MM.1S (cell line): ENCODE measurements at regions not wholly inside any gene's neighbourhood (a gene's known extent, or its start where the extent isn't known, plus 50 kb on each side); places are given as distances from the start of the nearest gene placed in this dataset.

Experiments used
- EZH2 ChIP-seq: fragments of 300-600 bp; sonication (generic); optimal IDR thresholded peaks from 2 replicates; pipeline ENCODE3; 2017; ENCODE audit warnings: low read depth, mild to moderate bottlenecking, antibody characterized with exemption, low read length, mixed read lengths
- EZH2phosphoT487 ChIP-seq: fragments of 300-600 bp; sonication (generic); IDR thresholded peaks from 2 replicates; pipeline ENCODE4 v1.6.1; 2018; ENCODE audit warnings: antibody characterized with exemption, low read length
- TF ChIP-seq, protein P1 (sequence below): fragments of 300-600 bp; sonication (generic); IDR thresholded peaks from 2 replicates; pipeline ENCODE4 v1.5.1; 2016; ENCODE audit warnings: antibody characterized with exemption, low read length, mixed read lengths

DNA sequence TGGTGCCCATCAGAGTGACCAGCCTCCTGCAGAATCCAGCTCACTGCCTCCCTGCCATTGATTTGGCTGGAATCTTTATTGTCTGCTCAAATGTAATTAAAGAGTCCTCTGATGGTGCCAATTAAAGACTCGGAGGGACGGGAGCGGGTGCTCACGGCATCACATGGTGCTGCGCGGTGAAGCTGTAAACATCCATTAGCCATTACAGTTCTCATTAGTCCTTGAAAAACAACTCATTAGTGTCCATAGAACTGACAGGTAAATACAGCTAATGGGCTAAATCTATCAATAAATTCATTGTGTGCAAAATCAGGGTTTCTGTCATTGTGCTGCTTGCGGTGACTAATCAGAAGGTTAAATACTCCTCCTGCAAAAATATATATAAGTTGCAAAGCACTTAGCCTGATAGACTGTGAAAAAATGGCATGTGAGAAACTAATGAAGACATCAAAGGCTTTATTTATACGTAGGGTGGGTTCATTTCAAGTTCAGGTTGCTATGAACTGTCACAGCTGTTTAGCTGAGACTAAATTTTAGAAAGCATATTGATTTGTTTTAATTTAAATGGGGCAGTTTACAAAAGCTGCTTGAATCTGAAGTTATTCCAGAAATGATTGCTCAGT is 289.8 kb upstream of the POU3F1 start:
- TF ChIP-seq, protein P1, sequence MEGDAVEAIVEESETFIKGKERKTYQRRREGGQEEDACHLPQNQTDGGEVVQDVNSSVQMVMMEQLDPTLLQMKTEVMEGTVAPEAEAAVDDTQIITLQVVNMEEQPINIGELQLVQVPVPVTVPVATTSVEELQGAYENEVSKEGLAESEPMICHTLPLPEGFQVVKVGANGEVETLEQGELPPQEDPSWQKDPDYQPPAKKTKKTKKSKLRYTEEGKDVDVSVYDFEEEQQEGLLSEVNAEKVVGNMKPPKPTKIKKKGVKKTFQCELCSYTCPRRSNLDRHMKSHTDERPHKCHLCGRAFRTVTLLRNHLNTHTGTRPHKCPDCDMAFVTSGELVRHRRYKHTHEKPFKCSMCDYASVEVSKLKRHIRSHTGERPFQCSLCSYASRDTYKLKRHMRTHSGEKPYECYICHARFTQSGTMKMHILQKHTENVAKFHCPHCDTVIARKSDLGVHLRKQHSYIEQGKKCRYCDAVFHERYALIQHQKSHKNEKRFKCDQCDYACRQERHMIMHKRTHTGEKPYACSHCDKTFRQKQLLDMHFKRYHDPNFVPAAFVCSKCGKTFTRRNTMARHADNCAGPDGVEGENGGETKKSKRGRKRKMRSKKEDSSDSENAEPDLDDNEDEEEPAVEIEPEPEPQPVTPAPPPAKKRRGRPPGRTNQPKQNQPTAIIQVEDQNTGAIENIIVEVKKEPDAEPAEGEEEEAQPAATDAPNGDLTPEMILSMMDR = no peak
- no peak for TF ChIP-seq EZH2
- no peak for TF ChIP-seq EZH2phosphoT487
